Endothelial cell of umbilical vein (primary cell): ENCODE measurements at regions not wholly inside any gene's neighbourhood (a gene's known extent, or its start where the extent isn't known, plus 50 kb on each side); places are given as distances from the start of the nearest gene placed in this dataset.

Source experiments
- BruUV-seq: library from RNA; stranded (reverse); fragments of 400-500 nt; replicated peaks from 2 replicates; lab custom pipeline; 2021; lab: Mats Ljungman, UMichigan
- CTCF ChIA-PET: fragments of 300-600, 350-600 bp; sonication (Branson Sonifier 250); formaldehyde crosslinking; loops from one replicate; lab custom pipeline; 2021; ENCODE audit warnings: antibody characterized with exemption, inconsistent platforms; lab: Charles Lee
- POLR2A ChIA-PET: fragments of 300-600, 350-600 bp; sonication (Branson Sonifier 250); formaldehyde crosslinking; loops from one replicate; lab custom pipeline; 2021; ENCODE audit warnings: antibody characterized with exemption, inconsistent platforms; lab: Charles Lee
- DNase-seq: peaks from one replicate; pipeline ENCODE4 v3.0.0-alpha.2; 2011; ENCODE audit warnings: low read depth, low spot score
- FAIRE-seq: peaks from 2 replicates; lab custom pipeline; 2011; peaks lifted over from hg19 to GRCh38; lab: Jason Lieb, UNC
- H2AFZ ChIP-seq: 2 replicates; pipeline ENCODE4 v1.6.0; 2012; ENCODE audit warnings: low read depth, low read length, control low read depth, inconsistent platforms
- H3K27ac ChIP-seq: 2 replicates; pipeline ENCODE4 v1.5.1; 2011; ENCODE audit warnings: low read depth, mild to moderate bottlenecking, control low read depth, low read length, moderate library complexity; ENCODE audit not compliant: insufficient read depth
- H3K27me3 ChIP-seq, 2 experiments: 2 replicates each; pipeline versions ENCODE4 v1.6.0 to v1.6.1; 2011; ENCODE audit warnings: low read length in 2 of 2, mixed read lengths in 1 of 2; ENCODE audit not compliant: control insufficient read depth in 2 of 2, insufficient read depth in 2 of 2
- H3K36me3 ChIP-seq, 2 experiments: 2 replicates in 1 of 2; 3 replicates in 1 of 2; pipeline ENCODE4 v1.5.1; 2011; ENCODE audit warnings: low read length in 2 of 2, mild to moderate bottlenecking in 1 of 2, moderate library complexity in 1 of 2; ENCODE audit not compliant: control insufficient read depth in 2 of 2, insufficient read depth in 2 of 2; ENCODE audit errors: extremely low read depth in 1 of 2
- H3K4me1 ChIP-seq: 3 replicates; pipeline ENCODE4 v1.5.1; 2011; ENCODE audit warnings: mild to moderate bottlenecking, low read length; ENCODE audit not compliant: control insufficient read depth, insufficient read depth; ENCODE audit errors: extremely low read depth
- H3K4me2 ChIP-seq: 2 replicates; pipeline ENCODE4 v1.6.1; 2011; ENCODE audit warnings: low read length, control low read depth, mixed read lengths; ENCODE audit not compliant: insufficient read depth
- H3K4me3 ChIP-seq, 3 experiments: fragments of 200-600 bp in 1 of 3; sonication (generic), shearing (Covaris generic) in 1 of 3; replicated peaks in 1 of 3; 2 replicates each; pipeline ENCODE4 v1.5.1; 2011 to 2016; ENCODE audit warnings: control low read depth in 3 of 3, low read length in 3 of 3, mild to moderate bottlenecking in 2 of 3, inconsistent platforms in 1 of 3, low read depth in 1 of 3, moderate library complexity in 1 of 3; ENCODE audit not compliant: insufficient read depth in 1 of 3
- H3K79me2 ChIP-seq: 2 replicates; pipeline ENCODE4 v1.6.0; 2012; ENCODE audit warnings: low read length, inconsistent platforms; ENCODE audit not compliant: control insufficient read depth, insufficient read depth
- H3K9ac ChIP-seq: replicated peaks from 2 replicates; pipeline ENCODE3; 2011; ENCODE audit warnings: low read length, control low read depth; ENCODE audit not compliant: insufficient read depth; ENCODE audit errors: extremely low read depth
- H3K9me1 ChIP-seq: replicated peaks from 3 replicates; pipeline ENCODE4 v1.6.0; 2011; ENCODE audit warnings: mild to moderate bottlenecking, low read length; ENCODE audit not compliant: control insufficient read depth, insufficient read depth; ENCODE audit errors: extremely low read depth
- H3K9me3 ChIP-seq: replicated peaks from 2 replicates; pipeline ENCODE4 v1.5.1; 2012; ENCODE audit warnings: low read length, inconsistent platforms; ENCODE audit not compliant: control insufficient read depth, insufficient read depth
- H4K20me1 ChIP-seq: replicated peaks from 2 replicates; pipeline ENCODE3; 2011; ENCODE audit warnings: mild to moderate bottlenecking, low read length; ENCODE audit not compliant: control insufficient read depth, insufficient read depth; ENCODE audit errors: extremely low read depth
- CTCF ChIP-seq, 2 donors: IDR thresholded peaks; 1 replicate in 1 of 2; 2 replicates in 1 of 2; pipeline ENCODE4 v1.5.1; 2011; ENCODE audit warnings: low read length in 2 of 2, mild to moderate bottlenecking in 2 of 2, moderate library complexity in 2 of 2, control low read depth in 1 of 2, inconsistent platforms in 1 of 2, low read depth in 1 of 2; ENCODE audit not compliant: insufficient read depth in 1 of 2; ENCODE audit errors: extremely low read depth in 1 of 2
- EZH2 ChIP-seq: IDR thresholded peaks from 2 replicates; pipeline ENCODE4 v1.6.1; 2012; ENCODE audit warnings: borderline replicate concordance, low read depth, mild to moderate bottlenecking, moderate library complexity, low read length, inconsistent platforms; ENCODE audit not compliant: severe bottlenecking
- FOS ChIP-seq: IDR thresholded peaks from 2 replicates; pipeline ENCODE4 v1.6.1; 2011; ENCODE audit warnings: mild to moderate bottlenecking, low read length, moderate library complexity, borderline replicate concordance; ENCODE audit not compliant: insufficient read depth
- GATA2 ChIP-seq: IDR thresholded peaks from 2 replicates; pipeline ENCODE4 v1.7.0; 2011; ENCODE audit warnings: low read depth, mild to moderate bottlenecking, moderate library complexity, mixed read lengths, low read length; ENCODE audit not compliant: insufficient read length, insufficient read depth
- JUN ChIP-seq: IDR thresholded peaks from 2 replicates; pipeline ENCODE4 v1.6.1; 2011; ENCODE audit warnings: borderline replicate concordance, low read depth; ENCODE audit not compliant: insufficient read length, insufficient read depth
- MAX ChIP-seq: IDR thresholded peaks from 2 replicates; pipeline ENCODE4 v1.6.1; 2011; ENCODE audit not compliant: insufficient read depth, insufficient read length
- MYC ChIP-seq: IDR thresholded peaks from one replicate; pipeline ENCODE4 v1.6.1; 2011; ENCODE audit warnings: mild to moderate bottlenecking, low read depth, low read length
- POLR2A ChIP-seq: IDR thresholded peaks from 2 replicates; pipeline ENCODE4 v1.6.1; 2012; ENCODE audit warnings: low read depth, mild to moderate bottlenecking, control low read depth, low read length
- POLR2AphosphoS5 ChIP-seq: IDR thresholded peaks from 2 replicates; pipeline ENCODE4 v1.6.1; 2012; ENCODE audit warnings: low read depth, mild to moderate bottlenecking, control low read depth, low read length, moderate library complexity; ENCODE audit not compliant: insufficient read depth
- dilution Hi-C: fragments of 300-500 bp; cut with MboI; formaldehyde crosslinking; loops from one replicate; pipeline ENCODE4 v1.15.0; 2019; ENCODE audit warnings: low sequenced_read_pairs; ENCODE audit not compliant: extremely low pct_ligation_motif_present
- intact Hi-C: fragments of 100-400 bp; cut with micrococcal nuclease; formaldehyde crosslinking; loops from one replicate; pipeline ENCODE4 v1.10.0; 2022

GRCh38 chr6:27002447-27002846, 245.1 kb upstream of the PRSS16 start:
- POLR2A ChIA-PET, result no interaction called here
- FAIRE-seq (no peak), DNase-seq (no peak)
- H3K4me1 ChIP-seq, result no peaks in the 10 kb centered on the region
- no peaks in the 10 kb centered on the region for H3K36me3 ChIP-seq
- H3K4me3 ChIP-seq, result no peak overlapping the region
- no peak overlapping the region for H3K9ac ChIP-seq
- H3K27ac ChIP-seq, result no peak overlapping the region
- TF ChIP-seq CTCF (IDR thresholded peaks at IDR 0.05; ENCODE audit: extremely low read depth in 1 of 2, insufficient read depth in 1 of 2, low read depth in 1 of 2, low read length in 2 of 2), result no peak
- no peak for TF ChIP-seq GATA2
- no peak for TF ChIP-seq JUN
- no peak for TF ChIP-seq MYC
- no peak for TF ChIP-seq POLR2AphosphoS5
- no peak for TF ChIP-seq POLR2A
- TF ChIP-seq EZH2, result no peak
- no peak for TF ChIP-seq FOS
- no peak for TF ChIP-seq MAX
- dilution Hi-C loops (no loop called here), intact Hi-C loops (no loop called here)
- H3K4me2 ChIP-seq, result no peak overlapping the region
- no peaks in the 10 kb centered on the region for H3K9me1 ChIP-seq
- no peaks in the 10 kb centered on the region for H3K9me3 ChIP-seq
- CTCF ChIA-PET, result no interaction called here
- no peaks in the 10 kb centered on the region for H4K20me1 ChIP-seq
- no peaks in the 10 kb centered on the region for H3K79me2 ChIP-seq
- H2AFZ ChIP-seq, result no peak overlapping the region
- H3K27me3 ChIP-seq, result no peaks in the 10 kb centered on the region
- no TSS peak for BruUV-seq
